GM08714 (cell line): ENCODE measurements at regions not wholly inside any gene's neighbourhood (a gene's known extent, or its start where the extent isn't known, plus 50 kb on each side); places are given as distances from the start of the nearest gene placed in this dataset.

Source experiments
- H3K4me3 ChIP-seq: fragments of 200-500 bp; sonication (Bioruptor generic); 2 replicates; pipeline ENCODE4 v1.5.1; 2014; ENCODE audit warnings: mild to moderate bottlenecking, low read length, inconsistent platforms
- ZNF274 ChIP-seq: IDR thresholded peaks from 2 replicates; pipeline ENCODE4 v1.6.1; 2012; ENCODE audit warnings: mild to moderate bottlenecking, low read depth, low read length

GRCh38 chr10:124166431-124167125 is 73.2 kb upstream of the CHST15 start:
- no peak for TF ChIP-seq ZNF274
- H3K4me3 ChIP-seq, result no peak overlapping the region

DNA sequence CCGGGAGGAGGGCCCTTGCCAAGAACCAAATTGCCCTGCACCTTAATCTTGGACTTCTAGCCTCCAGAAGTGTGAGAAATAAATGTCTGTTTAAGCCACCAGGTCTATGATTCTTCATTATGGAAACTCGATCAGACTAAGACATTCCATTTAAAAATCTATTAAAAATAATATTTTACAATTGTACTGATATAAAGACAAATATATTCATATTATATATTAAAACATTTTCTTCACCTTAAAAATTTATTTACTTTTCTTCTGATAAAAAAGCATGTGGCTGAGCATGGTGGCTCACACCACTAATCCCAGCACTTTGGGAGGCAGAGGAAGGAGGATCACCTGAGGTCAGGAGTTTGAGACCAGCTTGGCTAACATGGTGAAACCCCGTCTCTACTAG is 72.4 kb upstream of the CHST15 start:
- TF ChIP-seq ZNF274, result no peak
- H3K4me3 ChIP-seq, result no peak overlapping the region

GRCh38 chr10:124165311-124165710 is 71.9 kb upstream of the CHST15 start:
- no peak overlapping the region for H3K4me3 ChIP-seq
- TF ChIP-seq ZNF274, result no peak

DNA sequence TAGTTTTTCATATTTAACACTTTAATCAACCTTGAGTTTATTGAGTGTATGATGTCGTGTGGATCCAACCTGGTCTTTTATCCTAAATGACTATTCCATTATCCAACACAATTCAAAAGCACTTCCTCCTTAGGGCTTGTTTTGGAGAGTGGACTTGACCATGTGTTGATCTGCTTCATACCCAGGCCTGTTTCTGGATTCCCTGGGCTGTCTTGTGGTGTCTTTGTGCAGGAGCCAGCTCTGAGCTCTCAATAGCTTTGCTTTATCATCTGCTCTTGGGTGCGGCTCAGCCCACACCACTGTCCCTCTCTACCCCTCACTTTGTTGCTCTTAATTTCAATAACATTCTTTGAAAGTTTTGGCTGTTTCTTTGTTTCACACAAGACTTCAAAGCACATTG is 70.9 kb upstream of the CHST15 start:
- H3K4me3 ChIP-seq, result no peak overlapping the region
- no peak for TF ChIP-seq ZNF274

GRCh38 chr10:124162774-124163354 is 69.5 kb upstream of the CHST15 start:
- no peak overlapping the region for H3K4me3 ChIP-seq
- TF ChIP-seq ZNF274, result no peak

- no peak for TF ChIP-seq ZNF274
Measured at GRCh38 chr10:124162136-124162535, 68.7 kb upstream of the CHST15 start.

DNA sequence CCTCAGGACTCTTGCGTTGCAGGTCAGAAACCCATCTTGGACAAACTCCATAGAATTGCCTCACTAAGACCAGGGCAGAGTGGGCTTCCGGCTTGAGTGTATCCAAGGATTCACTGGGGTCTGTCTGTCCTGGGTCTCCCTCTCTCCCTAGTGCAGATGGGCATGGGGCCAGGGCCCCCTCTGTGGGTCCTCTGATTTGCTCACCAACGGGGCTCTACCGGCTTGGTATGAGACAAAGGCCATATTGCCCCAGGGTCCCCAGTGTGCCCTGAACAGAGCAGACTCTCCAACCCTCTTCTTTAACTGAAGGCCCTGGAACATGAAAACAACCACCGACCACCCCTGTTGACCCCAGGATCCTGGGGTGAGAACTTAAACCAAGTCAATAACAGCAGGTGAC is 68.2 kb upstream of the CHST15 start:
- TF ChIP-seq ZNF274, result no peak
- H3K4me3 ChIP-seq, result no peak overlapping the region

More at GRCh38 chr10:124162136-124162535, 68.7 kb upstream of the CHST15 start:
- H3K4me3 ChIP-seq, result no peak overlapping the region

- TF ChIP-seq ZNF274, result no peak
- H3K4me3 ChIP-seq, result no peak overlapping the region
Measured at GRCh38 chr10:124160943-124161582, 67.7 kb upstream of the CHST15 start.

- no peak for TF ChIP-seq ZNF274
- no peak overlapping the region for H3K4me3 ChIP-seq
Measured at GRCh38 chr10:124160176-124160575, 66.8 kb upstream of the CHST15 start.

GRCh38 chr10:124159153-124159552 is 65.8 kb upstream of the CHST15 start:
- no peak for TF ChIP-seq ZNF274

DNA sequence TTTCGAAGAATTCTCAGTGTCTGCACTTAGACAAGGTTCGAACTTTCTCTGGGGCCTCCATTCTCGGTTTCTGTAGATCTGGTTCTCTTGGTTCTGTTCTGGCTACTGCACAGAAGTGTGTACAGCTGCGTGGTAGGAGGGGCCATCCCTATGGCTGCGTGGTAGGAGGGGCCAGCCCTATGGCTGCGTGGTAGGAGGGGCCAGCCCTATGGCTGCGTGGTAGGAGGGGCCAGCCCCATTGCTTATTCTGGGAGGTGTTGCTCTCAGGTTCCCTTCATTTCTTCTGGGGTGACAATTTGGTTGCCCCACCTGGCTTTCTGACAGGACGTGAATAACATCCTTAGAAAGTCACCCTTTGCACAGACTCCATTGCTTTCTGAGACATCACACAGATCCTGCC is 65.2 kb upstream of the CHST15 start:
- no peak overlapping the region for H3K4me3 ChIP-seq
- TF ChIP-seq ZNF274, result no peak

More at GRCh38 chr10:124159153-124159552, 65.8 kb upstream of the CHST15 start:
- H3K4me3 ChIP-seq, result no peak overlapping the region

- no peak overlapping the region for H3K4me3 ChIP-seq
- no peak for TF ChIP-seq ZNF274
Measured at GRCh38 chr10:124157271-124157681, 63.9 kb upstream of the CHST15 start.

DNA sequence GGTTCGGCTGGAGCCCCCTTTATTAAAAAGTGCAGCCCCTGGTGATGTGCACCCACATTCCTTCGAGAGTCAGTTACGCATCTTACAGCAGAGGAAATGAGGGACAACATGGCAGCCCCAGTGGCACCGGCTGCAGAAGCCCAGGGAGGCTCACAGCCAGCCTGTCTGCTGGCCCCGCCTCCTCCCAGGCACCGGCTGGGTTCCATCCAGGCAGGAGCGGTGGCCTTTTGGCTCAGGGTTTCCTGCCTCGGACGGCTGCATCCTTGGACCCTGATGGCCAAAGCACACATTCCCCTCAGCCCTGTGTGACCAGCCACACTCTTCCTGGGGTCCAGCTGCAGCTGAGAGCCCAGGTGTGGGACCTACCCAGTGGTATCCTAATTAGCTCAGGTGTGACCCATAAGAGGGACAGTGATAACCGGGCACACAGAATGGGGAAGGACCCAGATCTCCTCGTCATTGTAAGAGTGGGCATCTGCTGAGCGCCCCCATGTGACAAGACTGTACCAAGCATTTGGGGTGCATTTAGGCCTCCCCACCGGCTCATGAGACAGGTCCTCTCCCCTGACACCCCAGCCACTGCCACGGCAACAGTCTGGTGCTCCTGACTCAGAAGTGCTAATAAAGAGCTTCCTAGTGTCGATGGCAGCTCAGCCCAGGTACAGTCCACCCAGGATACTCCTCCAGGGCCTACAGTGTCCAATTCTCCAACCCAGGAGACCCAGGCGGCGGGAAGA is 63.3 kb upstream of the CHST15 start:
- TF ChIP-seq ZNF274, result no peak
- no peak overlapping the region for H3K4me3 ChIP-seq

- no peak for TF ChIP-seq ZNF274
- H3K4me3 ChIP-seq, result no peak overlapping the region
Measured at GRCh38 chr10:124155781-124156435, 62.5 kb upstream of the CHST15 start.
